ENCODE measurements at regions not wholly inside any gene's neighbourhood (a gene's known extent, or its start where the extent isn't known, plus 50 kb on each side); places are given as distances from the start of the nearest gene placed in this dataset.

DNA sequence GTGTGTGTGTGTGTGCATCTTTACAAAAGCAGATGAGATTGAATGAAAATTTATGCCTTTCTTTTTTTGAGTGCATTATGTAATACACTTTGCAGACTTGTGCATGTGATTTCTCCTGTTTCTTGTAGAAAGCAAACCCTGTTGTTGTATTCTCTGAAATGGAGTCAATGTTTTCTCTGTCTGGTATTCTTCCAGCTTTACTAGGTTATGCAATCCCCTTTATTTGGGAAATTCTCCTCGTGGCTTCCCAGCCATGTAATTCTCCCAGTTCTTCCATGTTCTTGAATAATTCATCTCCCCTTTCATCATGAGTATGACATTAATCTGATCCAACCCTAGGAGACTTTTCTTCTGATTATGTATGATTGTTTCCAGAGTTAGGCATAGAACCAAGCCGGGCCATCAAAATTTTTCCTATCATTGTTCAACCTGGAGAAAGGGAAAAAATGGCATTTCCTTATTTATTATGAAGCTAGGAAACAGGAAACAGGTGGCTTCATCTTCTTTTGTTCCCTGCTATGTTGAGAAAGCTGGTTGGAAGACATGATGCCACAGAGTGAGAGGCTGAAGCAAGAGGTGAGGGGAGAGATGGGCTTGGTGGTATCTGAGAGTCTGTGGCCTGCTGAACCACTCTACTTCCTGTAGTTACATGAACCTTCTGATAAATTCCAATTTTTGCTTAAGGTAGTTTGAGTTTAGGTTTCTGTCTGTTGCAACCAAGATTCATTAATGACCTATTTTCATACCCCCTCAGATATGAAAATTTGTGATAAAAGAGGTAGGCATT is 68.8 kb downstream of the PRL start:
- no peaks in the 10 kb centered on the region for H3K36me3 Mint-ChIP-seq (ENCODE audit: insufficient read depth in 2 of 2)
- H3K27me3 Mint-ChIP-seq (ENCODE audit: low read depth) = no peaks in the 10 kb centered on the region
- ATAC-seq (replicated peaks in 1 of 2) = no peak
- no peaks in the 10 kb centered on the region for H3K4me1 Mint-ChIP-seq (ENCODE audit: low read depth)
- H3K27ac Mint-ChIP-seq = no peak overlapping the region
- no peak overlapping the region for H3K4me3 Mint-ChIP-seq
- no peak for DNase-seq
- H3K9me3 Mint-ChIP-seq = peaks cover 0 to 1% of the 10 kb centered on the region in 2 donors

DNA sequence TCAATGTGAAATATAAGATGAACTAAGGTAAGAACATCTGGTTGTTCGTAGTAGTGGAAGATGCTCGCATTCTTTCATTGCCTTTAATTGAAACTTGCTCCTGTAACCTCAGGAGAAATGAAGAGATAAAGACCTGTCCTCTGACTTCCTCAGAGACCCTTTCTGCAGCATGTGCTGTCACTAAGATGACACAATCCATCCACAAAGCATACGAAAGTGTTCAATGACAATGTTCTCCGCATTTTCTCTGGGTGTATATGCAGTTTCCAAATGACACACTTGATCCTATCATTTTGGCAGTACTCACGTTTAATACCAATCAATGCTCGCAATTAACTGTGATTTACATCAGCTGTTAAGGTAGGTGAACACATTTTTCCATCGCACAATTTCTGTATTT is 65.8 kb downstream of the PRL start:
- peaks cover 5 to 6% of the 10 kb centered on the region in 2 donors for H3K9me3 Mint-ChIP-seq

DNA sequence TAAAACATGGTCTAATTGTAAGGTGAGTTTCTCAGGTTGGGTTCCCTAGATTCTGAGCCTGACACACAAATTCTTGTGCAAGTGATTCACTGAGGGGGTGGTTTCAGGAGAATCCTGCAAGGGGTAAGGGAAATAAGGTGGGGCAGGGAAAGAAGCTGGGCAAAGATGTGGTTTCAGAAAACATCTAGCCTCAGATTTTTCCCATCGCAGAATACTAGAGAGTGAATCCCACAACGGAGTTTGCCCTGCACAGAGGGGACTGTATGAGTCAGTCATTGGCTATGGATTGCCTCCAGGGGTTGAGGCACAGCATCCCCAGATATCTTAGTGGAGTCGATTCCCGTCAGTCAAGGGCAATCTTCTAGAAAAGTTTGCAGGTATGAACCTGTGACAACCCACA is 65.2 kb downstream of the PRL start:
- Mint-ChIP-seq H3K9me3 (peaks cover 6 to 8% of the 10 kb centered on the region in 2 donors), H3K4me3 (no peak overlapping the region), H3K27me3 (ENCODE audit: low read depth) (peaks cover 5% of the 10 kb centered on the region), H3K27ac (no peak overlapping the region), H3K36me3 (ENCODE audit: insufficient read depth in 2 of 2) (no peaks in the 10 kb centered on the region), H3K4me1 (ENCODE audit: low read depth) (no peaks in the 10 kb centered on the region)
- DNase-seq (no peak), ATAC-seq (replicated peaks in 1 of 2) (no peak)

More for the DNA sequence above, 65.8 kb downstream of the PRL start:
- no peak overlapping the region for H3K4me3 Mint-ChIP-seq
- peaks cover 5% of the 10 kb centered on the region for H3K27me3 Mint-ChIP-seq (ENCODE audit: low read depth)
- DNase-seq (no peak), ATAC-seq (replicated peaks in 1 of 2) (no peak)
- H3K27ac Mint-ChIP-seq = no peak overlapping the region
- H3K4me1 Mint-ChIP-seq (ENCODE audit: low read depth) = no peaks in the 10 kb centered on the region
- H3K36me3 Mint-ChIP-seq (ENCODE audit: insufficient read depth in 2 of 2) = no peaks in the 10 kb centered on the region

DNA sequence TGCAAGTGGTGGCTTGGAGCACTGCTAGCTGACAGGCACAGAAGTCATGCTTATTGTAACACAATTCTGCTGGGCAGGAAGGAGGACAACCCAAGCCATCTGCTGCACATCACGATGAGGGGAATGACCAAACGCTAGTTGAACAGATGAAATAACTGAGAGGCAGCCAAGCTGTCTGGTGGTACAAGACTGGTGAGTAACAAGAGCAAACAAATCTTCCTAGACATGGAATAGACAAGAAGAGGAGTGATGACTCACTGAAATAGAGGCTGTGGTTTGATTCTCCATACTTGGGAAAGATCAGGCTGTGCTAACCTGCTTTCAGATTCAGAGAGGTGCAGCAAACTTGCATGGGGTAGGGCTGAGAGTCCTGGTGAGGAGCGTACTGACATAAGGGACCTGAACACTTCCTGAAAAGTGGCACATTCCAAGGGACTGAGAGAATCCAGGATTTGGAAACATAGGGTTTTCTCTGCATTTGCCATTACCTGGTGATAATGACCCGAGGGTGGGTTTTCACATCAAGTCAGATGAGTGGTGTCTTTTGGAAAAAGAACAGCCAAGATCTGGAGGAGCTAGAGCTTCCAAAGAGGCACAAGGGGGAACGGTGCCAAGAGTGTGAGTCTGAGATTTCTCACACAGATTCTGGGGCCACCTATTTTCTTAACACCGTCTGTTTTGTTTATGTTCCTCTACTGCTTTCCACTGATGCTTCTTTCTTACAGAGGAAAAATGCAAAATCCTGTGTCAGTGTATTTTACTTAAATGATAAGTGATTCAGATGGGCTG is 60.0 kb downstream of the PRL start:
- Mint-ChIP-seq H3K27ac (no peak overlapping the region), H3K9me3 (peaks cover 10 to 16% of the 10 kb centered on the region in 2 donors), H3K27me3 (ENCODE audit: low read depth) (peaks cover 5% of the 10 kb centered on the region), H3K4me1 (ENCODE audit: low read depth) (no peaks in the 10 kb centered on the region), H3K36me3 (ENCODE audit: insufficient read depth in 2 of 2) (no peaks in the 10 kb centered on the region), H3K4me3 (no peak overlapping the region)
- ATAC-seq (replicated peaks in 1 of 2) (no peak), DNase-seq (no peak)
